ENCODE measurements at regions not wholly inside any gene's neighbourhood (a gene's known extent, or its start where the extent isn't known, plus 50 kb on each side); places are given as distances from the start of the nearest gene placed in this dataset.

DNA sequence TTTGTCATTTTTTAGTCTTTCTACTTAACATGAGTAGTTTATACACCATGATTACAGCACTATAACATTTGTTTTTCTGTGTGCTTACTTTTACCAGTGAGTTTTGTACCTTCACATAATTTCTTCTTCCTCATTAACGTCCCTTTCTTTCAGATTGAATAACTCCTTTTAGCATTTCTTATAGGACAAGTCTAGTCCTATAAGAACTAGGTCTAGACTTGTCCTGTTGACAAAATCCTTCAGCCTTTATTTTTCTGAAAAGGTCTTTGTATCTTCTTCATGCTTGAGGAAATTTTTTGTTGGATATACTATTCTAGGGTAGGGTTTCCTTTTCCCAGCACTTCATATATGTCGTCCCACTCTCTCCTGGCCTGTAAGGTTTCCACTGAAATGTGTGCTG, 253.3 kb upstream of the ARHGAP24 start:
- no peak for TF ChIP-seq ZFX (IDR thresholded peaks at IDR 0.05; ENCODE audit: borderline replicate concordance)
- TF ChIP-seq, protein P1, sequence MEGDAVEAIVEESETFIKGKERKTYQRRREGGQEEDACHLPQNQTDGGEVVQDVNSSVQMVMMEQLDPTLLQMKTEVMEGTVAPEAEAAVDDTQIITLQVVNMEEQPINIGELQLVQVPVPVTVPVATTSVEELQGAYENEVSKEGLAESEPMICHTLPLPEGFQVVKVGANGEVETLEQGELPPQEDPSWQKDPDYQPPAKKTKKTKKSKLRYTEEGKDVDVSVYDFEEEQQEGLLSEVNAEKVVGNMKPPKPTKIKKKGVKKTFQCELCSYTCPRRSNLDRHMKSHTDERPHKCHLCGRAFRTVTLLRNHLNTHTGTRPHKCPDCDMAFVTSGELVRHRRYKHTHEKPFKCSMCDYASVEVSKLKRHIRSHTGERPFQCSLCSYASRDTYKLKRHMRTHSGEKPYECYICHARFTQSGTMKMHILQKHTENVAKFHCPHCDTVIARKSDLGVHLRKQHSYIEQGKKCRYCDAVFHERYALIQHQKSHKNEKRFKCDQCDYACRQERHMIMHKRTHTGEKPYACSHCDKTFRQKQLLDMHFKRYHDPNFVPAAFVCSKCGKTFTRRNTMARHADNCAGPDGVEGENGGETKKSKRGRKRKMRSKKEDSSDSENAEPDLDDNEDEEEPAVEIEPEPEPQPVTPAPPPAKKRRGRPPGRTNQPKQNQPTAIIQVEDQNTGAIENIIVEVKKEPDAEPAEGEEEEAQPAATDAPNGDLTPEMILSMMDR (IDR thresholded peaks at IDR 0.05) = no peak
- no peak overlapping the region for H3K27ac ChIP-seq

- TF ChIP-seq ZFX (IDR thresholded peaks at IDR 0.05; ENCODE audit: borderline replicate concordance) = no peak
- TF ChIP-seq, protein P1 (IDR thresholded peaks at IDR 0.05) = no peak
Measured at GRCh38 chr4:85222561-85222960, 252.4 kb upstream of the ARHGAP24 start.

GRCh38 chr4:85228264-85228663, 246.7 kb upstream of the ARHGAP24 start:
- TF ChIP-seq, protein P1 (IDR thresholded peaks at IDR 0.05) = peak; percentile 36
- TF ChIP-seq ZFX (IDR thresholded peaks at IDR 0.05; ENCODE audit: borderline replicate concordance) = no peak
- H3K27ac ChIP-seq = no peak overlapping the region

More at GRCh38 chr4:85222561-85222960, 252.4 kb upstream of the ARHGAP24 start:
- H3K27ac ChIP-seq = no peak overlapping the region

DNA sequence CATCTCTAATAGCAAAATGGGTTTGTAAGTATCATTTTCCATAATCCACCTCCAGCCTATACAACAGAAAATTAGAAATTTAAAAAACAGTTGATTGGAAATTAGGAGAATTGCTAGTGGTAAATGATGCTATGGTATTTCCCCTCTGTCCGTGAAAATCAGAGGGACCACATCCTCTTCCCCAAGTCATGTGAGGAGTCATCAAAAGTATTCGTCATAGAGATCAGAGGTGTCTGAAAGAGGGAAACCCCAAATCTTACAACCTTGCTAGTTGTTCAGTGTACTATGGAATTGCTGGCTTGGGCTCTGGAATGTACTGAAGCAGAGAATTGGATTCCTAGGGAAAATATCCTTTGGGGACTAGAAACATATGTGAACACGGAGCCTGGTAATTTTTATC, 241.4 kb upstream of the ARHGAP24 start:
- TF ChIP-seq, protein P1 (IDR thresholded peaks at IDR 0.05) = no peak
- TF ChIP-seq ZFX (IDR thresholded peaks at IDR 0.05; ENCODE audit: borderline replicate concordance) = no peak
- no peak overlapping the region for H3K27ac ChIP-seq

GRCh38 chr4:85243857-85244256, 231.1 kb upstream of the ARHGAP24 start:
- TF ChIP-seq ZFX (IDR thresholded peaks at IDR 0.05; ENCODE audit: borderline replicate concordance) = no peak
- TF ChIP-seq, protein P1 (IDR thresholded peaks at IDR 0.05) = 0 out of 2 replicates have a peak, but pooled peaks have one; percentile 8
- H3K27ac ChIP-seq = no peak overlapping the region

DNA sequence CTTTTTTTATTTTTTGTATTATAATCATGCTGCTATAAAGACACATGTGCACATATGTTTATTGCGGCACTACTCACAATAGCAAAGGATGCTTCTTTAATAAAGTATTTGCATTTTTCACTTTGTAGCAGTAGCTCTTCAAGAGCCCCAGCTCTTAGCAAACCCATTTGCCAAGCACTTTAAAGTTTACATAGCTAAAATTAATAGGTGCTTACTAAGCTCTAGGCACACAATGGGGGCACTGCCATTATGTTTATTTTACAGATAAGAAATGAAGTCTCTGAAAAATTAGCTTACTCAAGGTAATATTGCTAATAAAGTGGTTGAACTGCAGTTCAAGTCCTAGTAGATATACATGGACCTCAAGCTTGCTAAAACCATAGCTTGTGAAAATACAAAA, 230.3 kb upstream of the ARHGAP24 start:
- H3K27ac ChIP-seq = no peak overlapping the region
- TF ChIP-seq, protein P1 (IDR thresholded peaks at IDR 0.05) = no peak
- TF ChIP-seq ZFX (IDR thresholded peaks at IDR 0.05; ENCODE audit: borderline replicate concordance) = no peak

- TF ChIP-seq, protein P1 (IDR thresholded peaks at IDR 0.05) = no peak
- no peak for TF ChIP-seq ZFX (IDR thresholded peaks at IDR 0.05; ENCODE audit: borderline replicate concordance)
Measured at GRCh38 chr4:85246055-85246454, 228.9 kb upstream of the ARHGAP24 start.

More at GRCh38 chr4:85246055-85246454, 228.9 kb upstream of the ARHGAP24 start:
- H3K27ac ChIP-seq = no peak overlapping the region

Measured in 22Rv1 (cell line).